H1 (cell line): ENCODE measurements at regions not wholly inside any gene's neighbourhood (a gene's known extent, or its start where the extent isn't known, plus 50 kb on each side); places are given as distances from the start of the nearest gene placed in this dataset.

Experiments
- CTCF ChIA-PET: fragments of 300-600 bp; sonication (Branson Sonifier 250); formaldehyde crosslinking; loops from one replicate; lab custom pipeline; 2021; ENCODE audit not compliant: partially characterized antibody; lab: Charles Lee
- POLR2A ChIA-PET: fragments of 300-600 bp; sonication (Branson Sonifier 250); formaldehyde crosslinking; loops from one replicate; lab custom pipeline; 2021; ENCODE audit warnings: inconsistent platforms; ENCODE audit not compliant: partially characterized antibody; lab: Charles Lee
- DNase-seq, 2 experiments: peaks; one replicate each; pipeline versions ENCODE4 v3.0.0 to v3.0.0-alpha.2; 2010 to 2022; ENCODE audit warnings: low spot score in 2 of 2, low read depth in 1 of 2, mixed read lengths in 1 of 2
- FAIRE-seq: peaks from 2 replicates; lab custom pipeline; 2011; peaks lifted over from hg19 to GRCh38; lab: Jason Lieb, UNC
- H2AFZ ChIP-seq: 2 replicates; pipeline ENCODE4 v1.8.1; 2012; ENCODE audit warnings: low read length, inconsistent platforms
- H2AK5ac ChIP-seq: 2 replicates; pipeline ENCODE4 v1.6.1; 2013; ENCODE audit warnings: low read depth, low read length
- H2BK120ac ChIP-seq: replicated peaks from 2 replicates; pipeline ENCODE3; 2013; ENCODE audit warnings: low read depth, low read length, inconsistent platforms
- H2BK12ac ChIP-seq: 2 replicates; pipeline ENCODE4 v1.6.1; 2013; ENCODE audit warnings: low read depth, low read length
- H2BK15ac ChIP-seq: 2 replicates; pipeline ENCODE4 v1.6.1; 2013; ENCODE audit warnings: low read length
- H2BK20ac ChIP-seq: 2 replicates; pipeline ENCODE4 v1.6.1; 2013; ENCODE audit warnings: low read length
- H2BK5ac ChIP-seq: 2 replicates; pipeline ENCODE4 v1.6.1; 2013; ENCODE audit warnings: low read depth, low read length
- H3K14ac ChIP-seq: 2 replicates; pipeline ENCODE4 v1.6.1; 2013; ENCODE audit warnings: inconsistent platforms; ENCODE audit not compliant: insufficient read length
- H3K18ac ChIP-seq: 2 replicates; pipeline ENCODE4 v1.6.1; 2013; ENCODE audit warnings: low read length; ENCODE audit errors: extremely low read depth
- H3K23ac ChIP-seq: 2 replicates; pipeline ENCODE4 v1.6.1; 2013; ENCODE audit warnings: inconsistent platforms; ENCODE audit not compliant: insufficient read length
- H3K23me2 ChIP-seq: 2 replicates; pipeline ENCODE4 v1.6.1; 2013; ENCODE audit warnings: low read depth, low read length
- H3K27ac ChIP-seq: 2 replicates; pipeline ENCODE4 v1.6.1; 2011; ENCODE audit warnings: low read depth, low read length, inconsistent platforms
- H3K27me3 ChIP-seq, 4 experiments: replicated peaks in 1 of 4; 1 replicate in 1 of 4; 2 replicates in 3 of 4; pipeline versions ENCODE4 v1.6.1 to v1.8.1; 2011 to 2013; ENCODE audit warnings: low read length in 3 of 4, mild to moderate bottlenecking in 3 of 4, inconsistent platforms in 2 of 4, mixed read lengths in 2 of 4, moderate library complexity in 1 of 4; ENCODE audit not compliant: control insufficient read depth in 3 of 4, insufficient read depth in 3 of 4; ENCODE audit errors: extremely low read depth in 1 of 4
- H3K36me3 ChIP-seq, 4 experiments: 2 replicates each; pipeline versions ENCODE4 v1.6.1 to v1.8.1; 2011 to 2013; ENCODE audit warnings: mild to moderate bottlenecking in 4 of 4, low read length in 3 of 4, moderate library complexity in 2 of 4, control low read depth in 1 of 4, inconsistent platforms in 1 of 4; ENCODE audit not compliant: insufficient read depth in 4 of 4, control insufficient read depth in 2 of 4
- H3K4ac ChIP-seq: replicated peaks from 2 replicates; pipeline ENCODE3; 2013; ENCODE audit warnings: low read length, low read depth, mixed read lengths, inconsistent platforms; ENCODE audit not compliant: insufficient read length
- H3K4me1 ChIP-seq, 4 experiments: replicated peaks in 1 of 4; 1 replicate in 1 of 4; 2 replicates in 3 of 4; pipeline versions ENCODE4 v1.6.1 to v1.8.1; 2011 to 2013; ENCODE audit warnings: low read length in 3 of 4, inconsistent platforms in 2 of 4, mixed read lengths in 1 of 4; ENCODE audit not compliant: insufficient read depth in 4 of 4, control insufficient read depth in 3 of 4
- H3K4me2 ChIP-seq, 2 experiments: 2 replicates each; pipeline versions ENCODE4 v1.6.1 to v1.8.1; 2011 to 2013; ENCODE audit warnings: low read depth in 2 of 2, low read length in 2 of 2, control low read depth in 1 of 2, inconsistent platforms in 1 of 2, mild to moderate bottlenecking in 1 of 2; ENCODE audit not compliant: insufficient read depth in 1 of 2
- H3K4me3 ChIP-seq, 4 experiments: fragments of 200-600, 300-600 bp in 1 of 4; sonication (generic), shearing (Covaris generic), sonication (Bioruptor Twin) in 1 of 4; 2 replicates each; pipeline versions ENCODE4 v1.5.1 to v1.8.1; 2011 to 2016; ENCODE audit warnings: low read length in 4 of 4, low read depth in 3 of 4, control low read depth in 2 of 4, inconsistent platforms in 2 of 4, mild to moderate bottlenecking in 2 of 4, mixed read lengths in 1 of 4, moderate library complexity in 1 of 4; ENCODE audit not compliant: insufficient read depth in 2 of 4; ENCODE audit errors: extremely low read depth in 1 of 4
- H3K56ac ChIP-seq: replicated peaks from 2 replicates; pipeline ENCODE3; 2013; ENCODE audit warnings: low read depth, mild to moderate bottlenecking, mixed read lengths, low read length, inconsistent platforms; ENCODE audit not compliant: insufficient read length
- H3K79me1 ChIP-seq: 2 replicates; pipeline ENCODE4 v1.6.1; 2013; ENCODE audit warnings: low read depth, low read length, control low read depth
- H3K79me2 ChIP-seq, 2 experiments: 2 replicates each; pipeline versions ENCODE4 v1.6.1 to v1.8.1; 2012 to 2013; ENCODE audit warnings: low read length in 2 of 2, mild to moderate bottlenecking in 2 of 2, inconsistent platforms in 1 of 2; ENCODE audit not compliant: insufficient read depth in 2 of 2, control insufficient read depth in 1 of 2
- H3K9ac ChIP-seq, 4 experiments: replicated peaks in 1 of 4; 1 replicate in 1 of 4; 2 replicates in 3 of 4; pipeline versions ENCODE4 v1.6.1 to v1.8.1; 2011 to 2013; ENCODE audit warnings: low read depth in 3 of 4, low read length in 3 of 4, control low read depth in 2 of 4, mild to moderate bottlenecking in 2 of 4, moderate library complexity in 2 of 4, inconsistent platforms in 1 of 4; ENCODE audit errors: extremely low read depth in 1 of 4
- H3K9me3 ChIP-seq, 2 experiments: 2 replicates each; pipeline versions ENCODE4 v1.6.1 to v1.8.1; 2012 to 2013; ENCODE audit warnings: mild to moderate bottlenecking in 2 of 2, moderate library complexity in 2 of 2, control low read depth in 1 of 2, inconsistent platforms in 1 of 2, low read depth in 1 of 2, low read length in 1 of 2, mixed read lengths in 1 of 2; ENCODE audit not compliant: insufficient read depth in 2 of 2
- H4K20me1 ChIP-seq, 2 experiments: replicated peaks in 1 of 2; 2 replicates each; pipeline versions ENCODE3 to v1.8.1; 2011 to 2013; ENCODE audit warnings: inconsistent platforms in 2 of 2, low read length in 2 of 2, mild to moderate bottlenecking in 1 of 2; ENCODE audit not compliant: insufficient read depth in 2 of 2, control insufficient read depth in 1 of 2
- H4K5ac ChIP-seq: 2 replicates; pipeline ENCODE4 v1.6.1; 2013; ENCODE audit warnings: low read length, low read depth, mixed read lengths, inconsistent platforms; ENCODE audit not compliant: insufficient read length
- H4K8ac ChIP-seq: 2 replicates; pipeline ENCODE4 v1.8.0; 2013; ENCODE audit warnings: mild to moderate bottlenecking, moderate library complexity, low read length, inconsistent platforms; ENCODE audit not compliant: insufficient read depth; ENCODE audit errors: extremely low read depth
- H4K91ac ChIP-seq: replicated peaks from 2 replicates; pipeline ENCODE3; 2013; ENCODE audit warnings: low read length, mixed read lengths, inconsistent platforms; ENCODE audit not compliant: insufficient read length
- CTBP2 ChIP-seq: IDR thresholded peaks from 2 replicates; pipeline ENCODE4 v1.7.0; 2011; ENCODE audit warnings: borderline replicate concordance, mild to moderate bottlenecking, moderate library complexity, mixed read lengths, low read length; ENCODE audit not compliant: insufficient read depth, insufficient read length
- EP300 ChIP-seq, 2 experiments: IDR thresholded peaks; 1 replicate in 1 of 2; 2 replicates in 1 of 2; pipeline ENCODE4 v1.6.1; 2011 to 2012; ENCODE audit warnings: low read depth in 2 of 2, low read length in 2 of 2, mild to moderate bottlenecking in 2 of 2, borderline replicate concordance in 1 of 2, inconsistent platforms in 1 of 2, moderate library complexity in 1 of 2
- SIN3A ChIP-seq, 2 experiments: IDR thresholded peaks in 1 of 2; conservative IDR thresholded peaks in 1 of 2; 2 replicates each; pipeline ENCODE4 v1.6.1; 2011 to 2012; ENCODE audit warnings: low read length in 2 of 2, improper control_type of control experiment in 1 of 2, low read depth in 1 of 2, mild to moderate bottlenecking in 1 of 2
- WGBS, 2 experiments: shearing (Covaris generic) in 1 of 2; methylation state at CpG; one replicate each; pipeline versions ENCODE4 v1.1.6 to v1.1.7; 2013 to 2015; ENCODE audit warnings: low lambda C conversion rate in 2 of 2, mixed read lengths in 2 of 2, inconsistent platforms in 1 of 2, low coverage in 1 of 2, missing lambda C conversion rate in 1 of 2; ENCODE audit not compliant: insufficient replicate concordance in 2 of 2, insufficient coverage in 1 of 2, insufficient read length in 1 of 2; ENCODE audit errors: extremely low coverage in 1 of 2, missing lambda C conversion rate in 1 of 2; 5-methylcytosine and 5-hydroxymethylcytosine counted together

- Histone ChIP-seq H2BK20ac (no peak overlapping the region), H4K20me1 (no peaks in the 10 kb centered on the region), H3K9me3 (no peaks in the 10 kb centered on the region), H3K4ac (no peak overlapping the region), H3K4me1 (no peaks in the 10 kb centered on the region), H3K79me2 (no peaks in the 10 kb centered on the region), H2BK12ac (no peak overlapping the region), H3K23ac (no peak overlapping the region), H3K79me1 (no peaks in the 10 kb centered on the region), H3K27me3 (no peaks in the 10 kb centered on the region), H3K56ac (no peak overlapping the region), H3K4me2 (no peak overlapping the region), H4K91ac (no peak overlapping the region), H4K8ac (no peak overlapping the region), H3K23me2 (no peaks in the 10 kb centered on the region), H3K36me3 (no peaks in the 10 kb centered on the region), H4K5ac (no peak overlapping the region), H3K18ac (no peak overlapping the region), H3K4me3 (no peak overlapping the region), H2AFZ (no peak overlapping the region), H3K9ac (no peak overlapping the region), H2BK15ac (no peak overlapping the region), H2AK5ac (no peak overlapping the region), H2BK120ac (no peak overlapping the region), H3K27ac (no peak overlapping the region), H3K14ac (no peak overlapping the region), H2BK5ac (no peak overlapping the region)
- CTCF ChIA-PET, result no interaction called here
- POLR2A ChIA-PET, result no interaction called here
- DNase-seq, result no peak
- WGBS, 2 experiments, result 95% methylated on average over 1 of the region's 1 CpG; no CpG with 5 or more reads in 1 of the 2 experiments
- no peak for FAIRE-seq
- no peak for TF ChIP-seq EP300 (IDR thresholded peaks at IDR 0.05; ENCODE audit: borderline replicate concordance in 1 of 2, low read depth in 2 of 2, low read length in 2 of 2)
- no peak for TF ChIP-seq SIN3A (conservative IDR thresholded peaks at IDR 0.05 in 1 of 2, IDR thresholded peaks at IDR 0.05 in 1 of 2; ENCODE audit: low read depth in 1 of 2, low read length in 2 of 2)
- TF ChIP-seq CTBP2, result no peak
Observed at GRCh38 chr1:191624044-191624443, 534.2 kb upstream of the RGS18 start.
